HG02610 (cell line): ENCODE measurements at regions not wholly inside any gene's neighbourhood (a gene's known extent, or its start where the extent isn't known, plus 50 kb on each side); places are given as distances from the start of the nearest gene placed in this dataset.

Experiments
- ATAC-seq: cut with Tn5 transposase; IDR thresholded peaks from one replicate; pipeline ENCODE4 v1.9.1; 2021; ENCODE audit warnings: mild to moderate bottlenecking, moderate library complexity; ENCODE audit not compliant: unreplicated experiment

DNA sequence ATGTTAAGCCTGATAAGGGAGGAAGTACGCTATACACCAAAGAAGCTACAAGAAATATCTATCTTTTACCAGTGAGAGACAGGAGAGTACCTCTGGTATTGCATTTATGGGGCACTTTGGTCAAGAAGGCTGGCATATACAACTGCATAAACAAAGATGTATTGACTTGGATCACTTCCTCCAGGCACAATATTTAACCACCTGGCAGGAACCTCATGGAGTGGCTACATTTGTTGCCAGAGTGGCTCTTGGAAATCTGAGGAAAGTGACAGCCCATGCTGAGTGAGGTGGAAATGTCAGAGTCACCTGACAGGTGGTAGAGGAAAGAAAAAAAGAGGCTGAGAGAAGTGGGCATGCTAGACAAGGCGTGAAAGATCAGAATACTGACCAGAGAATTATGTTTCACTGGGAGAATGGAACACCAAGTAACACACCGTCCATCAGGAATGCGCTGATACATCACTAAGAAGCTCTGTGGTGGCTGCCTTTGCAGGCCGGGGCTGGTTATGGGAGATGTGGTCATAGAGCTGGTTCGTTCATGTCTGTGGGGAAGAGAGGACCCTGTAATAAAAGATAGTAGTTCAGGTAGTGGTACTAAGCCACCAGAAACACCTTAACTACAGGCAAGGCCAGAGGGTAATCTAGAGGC is 61.4 kb upstream of the UFL1 start:
- ATAC-seq, result no peak

DNA sequence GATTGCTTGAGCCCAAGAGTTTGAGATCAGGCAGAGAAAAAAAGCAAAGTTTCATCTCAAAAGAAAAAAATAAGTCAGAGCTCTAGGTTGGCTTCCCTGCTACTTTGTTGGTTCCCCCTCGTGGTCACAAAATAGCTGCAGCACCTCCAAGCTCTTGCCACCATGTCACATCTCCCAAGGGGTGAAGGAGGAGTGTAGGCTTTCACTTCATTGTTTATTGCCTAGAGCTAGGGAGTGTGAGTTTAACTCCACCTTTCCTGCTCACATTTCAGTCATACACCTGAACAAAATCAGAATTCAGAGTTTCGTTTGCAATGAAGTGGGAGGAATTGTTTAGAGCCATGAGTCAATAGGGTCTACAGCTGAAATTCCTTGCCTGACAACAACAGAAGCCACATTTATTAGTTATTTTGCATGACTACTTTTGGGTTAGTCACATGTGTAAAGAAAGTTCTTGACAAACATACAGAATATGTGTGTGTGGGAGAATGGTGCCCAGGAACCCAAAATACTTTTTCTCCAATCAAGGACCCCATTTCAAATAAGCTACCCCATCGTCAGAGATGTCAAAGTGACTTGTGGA is 56.2 kb upstream of the UFL1 start:
- peak; percentile 42 for ATAC-seq

DNA sequence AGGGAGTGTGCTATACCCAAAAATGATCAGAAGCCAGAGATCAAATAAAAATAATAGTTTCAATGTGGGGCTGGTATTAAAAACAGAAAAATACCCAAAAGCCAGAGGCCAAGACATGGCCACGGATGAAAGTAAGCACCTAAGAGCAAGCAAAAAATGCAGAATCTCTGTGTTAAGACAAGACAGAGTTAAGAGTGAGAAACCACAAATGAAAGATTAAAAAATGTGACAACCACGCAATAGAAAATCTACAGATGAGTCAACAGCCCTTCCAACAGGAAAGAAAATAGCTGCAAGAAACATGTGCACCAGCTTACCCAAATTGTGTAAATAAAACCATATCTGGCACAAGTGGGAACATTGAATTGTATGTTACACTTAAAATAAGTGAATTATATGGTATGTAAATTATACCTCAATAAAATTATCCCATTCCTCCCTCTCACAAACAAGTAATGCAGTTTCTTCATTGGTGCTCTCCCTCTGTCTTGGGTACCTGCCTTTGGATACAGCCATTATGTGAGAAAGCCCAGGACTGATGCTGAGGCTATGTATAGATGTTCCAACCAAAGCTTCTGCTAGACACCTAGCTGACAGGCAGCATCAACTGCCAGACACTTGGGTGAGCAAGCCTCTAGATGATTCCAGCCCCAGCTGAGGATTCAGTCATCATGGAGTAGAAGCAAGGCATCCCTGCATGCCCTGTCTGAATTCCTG is 55.3 kb upstream of the UFL1 start:
- ATAC-seq, result peak; percentile 58

DNA sequence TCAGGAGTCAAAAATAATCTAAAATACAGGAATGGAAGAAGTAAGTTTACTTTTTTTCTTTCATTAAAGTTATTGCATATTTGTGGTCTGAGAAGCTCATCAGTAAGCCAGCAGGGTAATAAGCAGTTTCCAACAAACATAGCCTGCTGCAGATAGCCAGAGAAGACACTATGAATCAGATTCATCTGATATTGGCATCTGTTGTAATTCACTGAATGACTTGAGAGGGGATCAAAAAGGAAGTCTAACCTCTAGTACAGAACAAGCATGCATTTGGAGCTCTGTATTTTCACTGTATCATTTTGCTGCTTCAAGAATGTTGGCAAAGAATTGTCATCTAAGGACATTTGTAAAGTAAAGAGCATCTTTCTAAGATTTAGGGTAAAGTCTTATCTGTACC is 53.8 kb upstream of the UFL1 start:
- ATAC-seq, result no peak

DNA sequence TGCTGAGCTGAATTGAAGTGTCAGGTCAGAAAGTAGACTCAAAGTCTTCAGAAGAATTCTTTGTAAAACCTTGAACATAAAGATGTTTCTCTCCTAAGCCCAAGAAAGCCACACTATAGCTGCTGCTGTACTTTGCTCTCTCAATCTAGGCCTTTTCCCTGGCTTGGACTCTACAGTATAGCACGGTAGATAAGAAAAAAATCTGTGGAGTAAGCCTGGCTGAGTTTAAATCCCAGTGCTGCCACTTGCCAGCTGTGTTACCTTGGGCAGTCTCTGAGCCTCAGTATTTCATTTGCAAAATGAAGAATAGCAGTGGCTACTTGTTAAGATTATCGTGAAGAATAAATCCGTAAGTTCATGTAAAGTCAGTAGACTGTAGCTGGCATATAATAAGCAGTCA is 53.3 kb upstream of the UFL1 start:
- ATAC-seq, result no peak

DNA sequence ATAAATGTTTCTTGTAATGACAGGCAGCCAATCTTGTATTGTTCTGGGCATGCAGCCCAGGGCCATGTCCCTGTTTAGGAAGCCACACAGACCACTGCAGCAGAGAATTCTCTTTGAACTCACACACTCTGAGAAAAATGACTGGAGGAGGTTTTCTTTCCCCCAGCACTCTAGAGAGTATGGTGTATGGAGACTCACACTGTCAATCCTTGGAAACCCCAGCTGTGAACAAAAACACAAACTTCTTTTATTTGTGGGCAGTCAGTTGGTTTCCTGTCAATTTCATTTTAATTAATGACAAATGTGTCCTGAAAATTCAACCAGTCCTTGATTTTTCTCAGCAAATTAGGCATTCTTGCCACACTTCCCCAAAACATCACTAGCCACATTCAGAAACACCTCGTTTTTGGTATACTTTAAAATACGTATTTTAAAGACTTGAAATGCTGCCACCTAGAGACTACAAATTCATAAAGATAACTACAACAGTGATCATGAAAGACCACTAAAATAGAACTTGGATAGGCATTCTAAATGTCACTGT is 52.9 kb upstream of the UFL1 start:
- no peak for ATAC-seq

DNA sequence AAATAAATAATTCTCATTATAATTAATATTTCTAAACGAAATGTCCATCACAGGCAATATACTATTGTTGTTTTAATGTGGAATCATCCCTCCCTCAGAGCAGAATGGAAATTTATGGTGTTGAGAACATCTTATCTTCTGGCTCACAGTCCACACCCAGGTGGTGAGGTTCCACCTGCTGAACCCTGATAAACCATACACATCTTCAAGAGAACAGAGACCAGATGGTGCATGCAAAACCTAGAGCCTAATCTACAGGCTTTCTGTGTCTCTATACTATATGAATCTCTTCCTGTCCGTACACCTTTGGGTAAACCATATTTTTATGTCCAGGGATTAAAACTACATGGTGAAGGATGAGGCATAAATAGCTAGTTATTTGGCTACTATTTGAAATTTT is 52.3 kb upstream of the UFL1 start:
- no peak for ATAC-seq

DNA sequence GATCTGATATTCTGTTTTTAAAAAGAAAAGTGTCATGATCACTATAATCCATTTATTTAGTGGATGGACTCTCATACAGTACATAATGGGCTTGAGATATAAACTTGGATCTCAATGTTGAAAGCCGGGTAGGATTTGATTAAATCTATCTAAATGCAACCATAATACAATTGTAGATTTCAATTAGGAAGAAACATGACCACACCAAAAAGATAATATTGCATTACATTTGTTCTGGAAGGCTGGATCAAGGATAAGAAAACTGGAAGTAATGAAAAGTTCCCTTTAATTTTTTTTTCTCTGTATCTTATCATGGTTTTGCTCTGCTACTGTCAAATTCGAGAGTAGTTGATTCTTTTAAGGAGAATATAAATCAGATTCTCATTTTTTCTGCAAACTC is 51.3 kb upstream of the UFL1 start:
- no peak for ATAC-seq
